NCI-H526 (cell line): ENCODE measurements at regions not wholly inside any gene's neighbourhood (a gene's known extent, or its start where the extent isn't known, plus 50 kb on each side); places are given as distances from the start of the nearest gene placed in this dataset.

Experiments used
- DNase-seq, 2 experiments: peaks; one replicate each; lab custom pipeline; 2025; lab: John Stamatoyannopoulos, UW

DNA sequence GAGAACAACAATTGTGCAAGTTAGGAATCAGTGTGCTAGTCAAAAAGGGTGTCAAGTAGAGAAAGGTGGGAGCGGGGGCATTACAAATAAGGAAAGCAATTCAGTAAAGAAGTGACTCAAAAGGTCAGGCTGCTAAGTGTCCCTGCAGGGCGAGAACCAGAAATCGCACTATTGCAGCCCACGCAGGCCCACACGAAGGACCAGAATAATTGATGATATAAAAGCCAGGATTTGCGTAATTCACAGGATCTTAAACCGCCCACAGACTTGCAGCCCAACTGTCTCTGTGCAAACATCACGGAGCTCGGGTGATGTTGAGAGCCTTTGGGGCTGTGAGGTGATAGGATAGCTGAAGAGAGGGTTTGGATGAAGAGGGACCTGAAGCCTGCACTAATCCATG is 349.0 kb downstream of the BRINP1 start:
- no peak for DNase-seq

DNA sequence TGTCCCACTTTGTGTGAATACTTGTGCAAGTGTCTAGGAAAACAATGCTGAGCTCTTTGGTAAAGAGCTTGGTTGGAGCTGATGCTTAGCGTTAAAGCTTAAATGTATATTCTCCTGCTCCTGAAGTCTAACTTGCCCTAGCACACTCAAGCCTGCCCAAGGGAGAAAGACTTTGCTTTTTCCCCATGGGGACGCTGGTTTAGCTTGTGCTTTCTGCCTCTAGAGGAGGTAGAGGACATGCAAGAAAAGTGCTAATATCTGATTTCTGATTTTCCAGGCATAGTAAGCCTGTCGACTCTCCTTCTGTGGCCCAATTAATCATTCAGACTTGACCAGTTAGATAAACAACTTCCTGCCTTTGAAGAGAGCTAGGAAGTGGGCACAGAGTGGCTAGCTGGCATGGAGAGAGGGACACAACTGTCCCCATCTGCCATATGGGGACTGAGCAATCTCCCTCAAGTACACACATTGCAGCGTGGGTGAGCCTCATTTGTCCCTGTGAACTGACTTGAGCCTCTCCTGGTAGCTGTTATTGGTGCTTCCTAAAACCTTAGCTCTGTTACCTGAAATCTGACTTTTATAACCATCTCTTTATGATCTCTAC is 348.4 kb downstream of the BRINP1 start:
- DNase-seq, result no peak

GRCh38 chr9:119026120-119026519 is 343.1 kb downstream of the BRINP1 start:
- DNase-seq, result no peak

DNA sequence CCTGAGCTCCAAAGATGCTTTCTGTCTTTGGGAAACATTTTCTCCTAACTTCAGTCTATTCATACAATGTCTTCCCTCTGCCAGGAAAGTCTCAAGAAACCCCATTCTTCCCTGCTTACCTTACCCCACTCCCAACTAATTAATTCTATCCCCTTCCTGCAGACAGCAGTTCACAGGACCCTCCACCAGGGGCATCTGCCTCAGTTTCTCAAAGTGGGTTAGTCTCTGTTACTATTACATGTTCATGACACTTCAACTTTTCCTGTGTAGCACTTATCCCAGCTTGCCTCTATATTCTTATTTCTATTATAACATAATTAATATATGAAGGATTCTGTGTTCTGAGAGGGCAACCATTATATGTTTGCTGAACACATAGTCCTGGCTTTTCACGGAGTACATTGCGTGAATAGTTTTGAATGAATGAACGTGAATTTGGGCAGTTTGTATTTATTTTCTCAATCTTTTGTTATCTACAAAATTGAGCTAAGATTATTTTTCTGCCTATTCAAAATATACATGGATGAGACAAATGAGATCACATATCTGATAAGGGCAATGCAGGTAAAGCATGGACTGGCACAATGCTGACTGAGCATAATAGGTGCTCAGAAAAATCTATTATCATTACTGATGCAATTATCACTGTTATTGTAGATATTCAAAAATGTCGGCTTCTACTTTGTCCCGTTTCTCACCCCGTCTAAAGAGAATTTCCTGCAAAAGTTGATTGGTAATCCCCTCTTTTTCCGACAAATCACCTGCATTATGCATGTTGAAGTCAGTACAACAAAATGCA is 341.1 kb downstream of the BRINP1 start:
- DNase-seq, result no peak

GRCh38 chr9:119029886-119030285 is 339.3 kb downstream of the BRINP1 start:
- no peak for DNase-seq

- no peak for DNase-seq
These were observed 335.6 kb downstream of the BRINP1 start for GRCh38 chr9:119033596-119033995.

GRCh38 chr9:119036969-119037368 is 332.3 kb downstream of the BRINP1 start:
- no peak for DNase-seq

GRCh38 chr9:119043996-119044395 is 325.2 kb downstream of the BRINP1 start:
- no peak for DNase-seq

- DNase-seq, result no peak
These were observed 324.4 kb downstream of the BRINP1 start for GRCh38 chr9:119044806-119045205.

DNA sequence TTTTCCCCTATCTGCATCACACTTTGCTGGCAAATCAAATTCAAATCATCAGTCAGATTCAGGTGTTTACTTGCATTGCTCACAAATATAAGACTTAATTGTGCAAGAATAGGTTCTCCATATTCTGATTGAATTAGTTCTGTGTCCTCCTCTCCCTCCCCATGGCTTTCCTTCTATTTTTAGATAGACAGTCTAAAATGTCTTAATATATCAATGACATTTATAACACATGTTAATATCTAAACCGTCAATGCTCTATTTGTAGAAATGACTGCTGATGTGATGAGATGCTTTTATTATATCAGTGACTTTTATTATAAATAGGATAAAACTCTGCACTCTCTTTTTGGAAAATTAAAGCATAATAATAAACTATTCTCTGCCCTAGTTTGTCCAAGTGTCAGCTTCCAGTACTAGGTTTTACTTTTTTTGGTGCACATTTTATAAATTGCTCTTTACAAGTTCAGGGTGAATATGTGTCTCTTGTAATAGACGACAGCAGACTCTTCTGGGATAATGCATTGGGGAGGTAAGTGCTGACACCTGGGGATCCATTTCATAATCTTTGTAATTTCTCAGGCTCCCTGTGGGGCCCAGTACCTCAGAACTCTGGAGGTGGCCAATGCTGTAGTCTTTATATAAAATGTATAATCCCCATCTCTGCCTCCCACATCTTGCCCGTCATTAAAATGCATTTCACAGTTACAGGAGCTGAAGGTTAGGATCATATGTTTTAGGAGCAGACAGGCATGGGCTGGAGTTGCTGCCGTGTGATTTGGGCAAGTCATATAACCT is 321.5 kb downstream of the BRINP1 start:
- no peak for DNase-seq

DNA sequence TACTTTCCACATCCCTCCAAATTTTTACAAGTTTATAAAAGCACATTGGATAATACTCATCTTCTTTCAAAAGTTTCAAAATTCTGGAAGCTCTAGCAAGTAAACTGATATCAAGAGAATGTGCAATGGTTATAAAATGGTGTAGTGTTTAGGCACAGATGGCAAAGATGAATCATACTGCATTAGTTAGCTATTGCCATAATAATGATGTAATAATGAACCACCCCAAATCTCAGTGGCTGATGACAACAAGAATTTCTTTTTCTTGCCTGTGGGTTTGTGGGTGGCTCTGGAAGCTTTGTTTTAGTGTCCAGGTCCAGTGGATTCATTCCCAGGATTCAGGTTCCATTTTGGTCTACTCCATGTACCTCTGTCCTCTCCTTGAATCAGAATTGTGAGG is 319.0 kb downstream of the BRINP1 start:
- DNase-seq, result no peak

- no peak for DNase-seq
These were observed 316.8 kb downstream of the BRINP1 start for GRCh38 chr9:119052339-119053030.

DNA sequence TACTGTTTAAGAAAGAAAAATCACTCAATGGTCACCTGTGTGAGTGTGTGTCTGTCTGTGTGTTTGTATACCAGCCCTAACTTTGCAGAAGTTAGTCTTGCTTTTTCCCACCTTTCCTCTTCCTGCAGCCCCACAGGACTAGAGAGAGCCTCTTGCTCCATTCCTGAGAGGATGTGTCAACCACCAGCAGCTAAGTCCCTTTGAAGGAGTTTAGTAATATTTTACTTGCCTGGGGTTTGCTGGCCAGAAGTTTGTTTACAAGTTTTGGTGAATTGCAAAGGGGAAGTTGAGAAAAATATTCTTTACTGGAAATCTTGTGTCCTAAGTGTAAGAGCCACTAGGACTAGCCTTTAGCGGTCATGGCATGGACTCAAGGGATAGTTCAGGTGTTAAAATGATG is 316.2 kb downstream of the BRINP1 start:
- DNase-seq, result no peak

- no peak for DNase-seq
These were observed 308.4 kb downstream of the BRINP1 start for GRCh38 chr9:119060629-119061385.

GRCh38 chr9:119071636-119072035 is 297.6 kb downstream of the BRINP1 start:
- DNase-seq, result no peak

DNA sequence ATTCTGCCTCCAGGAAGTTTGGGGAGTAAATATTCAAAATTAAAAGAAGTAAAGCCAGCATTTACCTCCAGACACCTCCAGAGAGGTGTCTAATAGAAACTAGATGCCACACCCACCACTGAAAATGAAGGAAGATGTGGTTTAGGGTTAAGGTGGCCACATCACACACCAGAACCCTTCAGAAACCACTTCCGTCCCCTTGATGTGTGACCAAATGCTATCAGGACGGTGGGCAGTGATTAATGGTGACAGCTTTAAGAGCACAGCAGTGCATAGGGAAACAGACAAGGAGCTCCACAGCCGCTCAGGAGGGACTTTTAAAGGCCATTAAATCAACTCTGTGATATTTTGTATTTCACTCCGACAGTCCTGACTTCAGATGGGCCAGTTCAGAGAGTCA is 295.2 kb downstream of the BRINP1 start:
- no peak for DNase-seq

- DNase-seq, result no peak
These were observed 291.2 kb downstream of the BRINP1 start for GRCh38 chr9:119078015-119078414.

- DNase-seq, result no peak
These were observed 285.6 kb downstream of the BRINP1 start for GRCh38 chr9:119083673-119084072.

DNA sequence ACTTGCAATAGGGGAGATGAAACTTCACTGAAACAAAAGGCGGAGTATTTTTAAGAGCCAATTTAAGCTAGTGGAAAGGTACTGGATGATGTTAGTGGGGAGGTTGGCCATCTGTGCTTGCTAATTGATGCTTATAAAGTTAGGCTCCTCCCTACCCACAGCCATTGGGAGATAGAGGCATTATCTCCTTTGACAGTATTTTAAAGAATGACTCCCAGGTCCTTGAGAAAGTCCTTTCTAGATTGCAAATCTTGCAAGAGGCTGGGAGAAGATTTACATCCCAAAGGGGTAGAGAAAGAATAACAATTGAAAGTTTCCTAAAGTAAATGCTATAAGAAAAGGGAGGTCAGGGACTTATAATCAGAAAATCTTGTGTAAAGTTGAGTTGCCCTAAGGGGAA is 282.6 kb downstream of the BRINP1 start:
- DNase-seq, result no peak

DNA sequence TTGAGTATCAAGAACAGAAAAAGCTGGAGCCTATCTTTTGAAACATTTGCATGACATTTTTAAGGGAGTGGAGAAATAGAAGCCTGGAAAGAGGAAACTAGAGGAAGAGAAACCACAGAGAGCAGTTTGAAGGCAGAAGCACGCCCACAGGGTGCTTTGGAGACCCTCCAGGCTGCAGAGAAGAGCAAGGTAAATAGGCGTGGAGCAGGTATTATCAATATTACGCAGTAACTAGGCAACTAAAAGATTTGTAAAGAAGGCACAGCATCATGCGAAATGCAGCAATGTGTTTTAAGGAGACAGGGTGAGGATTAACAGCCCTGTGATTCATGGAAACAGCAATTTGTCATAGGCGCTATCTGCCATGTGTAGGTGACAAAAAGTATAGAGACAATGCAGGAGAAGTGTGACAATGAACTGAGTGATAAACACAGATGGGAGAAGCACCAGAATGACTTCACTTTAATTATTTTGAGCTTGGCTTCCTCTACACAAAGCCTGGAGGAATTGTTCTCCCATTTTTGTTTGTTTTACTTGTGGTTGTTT is 281.2 kb downstream of the BRINP1 start:
- no peak for DNase-seq

DNA sequence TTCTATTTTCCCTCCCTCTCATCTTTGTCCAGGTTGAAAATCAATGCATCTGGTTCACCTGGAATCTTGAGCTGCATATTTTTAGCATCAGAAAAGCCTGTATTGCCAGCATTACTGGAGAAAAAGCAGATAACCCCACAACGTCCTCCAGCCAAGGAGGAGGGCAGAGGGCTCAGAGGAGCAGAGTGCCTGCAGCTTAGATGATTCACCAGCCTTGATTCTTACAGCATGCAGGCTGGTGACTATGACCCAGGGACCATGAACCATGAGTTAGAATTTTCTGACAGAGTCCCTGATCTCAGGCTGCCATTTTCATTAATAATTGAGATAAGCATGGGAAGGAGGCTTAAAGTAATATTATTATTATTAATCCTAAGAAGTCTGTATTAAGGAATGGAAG is 278.2 kb downstream of the BRINP1 start:
- DNase-seq, result no peak
